ENCODE measurements at regions not wholly inside any gene's neighbourhood (a gene's known extent, or its start where the extent isn't known, plus 50 kb on each side); places are given as distances from the start of the nearest gene placed in this dataset.

DNA sequence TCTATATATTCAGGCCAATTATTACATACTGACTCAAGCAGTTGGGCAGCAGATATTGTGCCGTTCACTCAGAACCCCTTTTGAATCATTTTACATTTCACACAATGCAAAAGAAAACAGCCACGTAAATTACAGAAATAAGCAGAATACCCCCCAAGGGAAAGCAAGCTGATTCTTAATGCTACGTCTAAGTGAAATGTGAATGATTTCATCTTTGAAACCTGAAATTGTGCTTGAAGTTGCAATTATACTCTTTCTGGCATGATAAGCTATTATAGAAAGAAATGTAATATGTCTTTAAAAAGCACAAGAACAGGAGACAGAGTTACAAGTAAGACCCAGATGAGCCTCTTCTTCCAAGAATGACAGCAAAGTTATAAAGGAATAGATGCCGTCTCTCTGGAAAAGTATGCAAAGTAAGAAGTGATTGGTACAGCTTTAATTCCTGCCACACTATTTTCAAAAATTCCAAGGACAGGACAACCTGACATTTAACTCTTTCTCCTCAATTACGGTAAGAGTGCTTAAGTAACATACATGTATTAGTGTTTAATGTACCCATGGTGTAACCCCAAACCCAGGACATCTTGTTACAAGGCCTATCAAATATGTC lies 891.5 kb upstream of the ADGRL2 start:
- no peak for TF ChIP-seq POLR2A (IDR thresholded peaks at IDR 0.05)
- TF ChIP-seq CTCF (IDR thresholded peaks at IDR 0.05 in 4 of 5, conservative IDR thresholded peaks at IDR 0.05 in 1 of 5): no peak
